ENCODE measurements at regions not wholly inside any gene's neighbourhood (a gene's known extent, or its start where the extent isn't known, plus 50 kb on each side); places are given as distances from the start of the nearest gene placed in this dataset.

GRCh38 chr20:7571521-7572055 is 368.7 kb downstream of the HAO1 start:
- DNase-seq (ENCODE audit: low read depth, low spot score), result no peak
- TF ChIP-seq TCF7L2 (IDR thresholded peaks at IDR 0.05; ENCODE audit: low read depth, low read length), result no peak
- no peak for TF ChIP-seq REST (IDR thresholded peaks at IDR 0.05; ENCODE audit: insufficient read depth in 1 of 2, low read depth in 2 of 2, low read length in 1 of 2)
- TF ChIP-seq SIN3A (IDR thresholded peaks at IDR 0.05; ENCODE audit: borderline replicate concordance, insufficient read depth, low read depth, low read length), result no peak
- TF ChIP-seq CTCF (IDR thresholded peaks at IDR 0.05), result no peak
- TF ChIP-seq POLR2AphosphoS5 (IDR thresholded peaks at IDR 0.05; ENCODE audit: low read depth, low read length), result no peak
- H3K9me3 ChIP-seq (ENCODE audit: control insufficient read depth, insufficient read depth, low read depth, low read length), result no peaks in the 10 kb centered on the region
- H3K36me3 ChIP-seq (ENCODE audit: control insufficient read depth, insufficient read depth, low read length), result no peaks in the 10 kb centered on the region
- in situ Hi-C loops (cut with HindIII; ENCODE audit: low pct_unique_long_range_greater_than_20kb, low sequenced_read_pairs) (no loop called here), intact Hi-C loops (cut with micrococcal nuclease; ENCODE audit: unreplicated experiment) (no loop called here)
- no peaks in the 10 kb centered on the region for H3K27me3 ChIP-seq (ENCODE audit: control insufficient read depth, insufficient read depth, low read length)
- H3K4me3 ChIP-seq (ENCODE audit: low read depth in 2 of 2, low read length in 2 of 2), result no peak overlapping the region
- ChIA-PET CTCF (no interaction called here), POLR2A (no interaction called here)
- ATAC-seq, result no peak
- no TSS peak for BruUV-seq (replicated peaks)
- H3K27ac ChIP-seq (ENCODE audit: low read length), result no peak overlapping the region
- no peaks in the 10 kb centered on the region for H3K4me1 ChIP-seq (ENCODE audit: control insufficient read depth, insufficient read depth, low read length)

GRCh38 chr20:7579888-7580287 is 360.4 kb downstream of the HAO1 start:
- ChIA-PET CTCF (no interaction called here), POLR2A (no interaction called here)
- no TSS peak for BruUV-seq (replicated peaks)
- Histone ChIP-seq H3K9me3 (ENCODE audit: control insufficient read depth, insufficient read depth, low read depth, low read length) (no peaks in the 10 kb centered on the region), H3K27ac (ENCODE audit: low read length) (no peak overlapping the region), H3K4me1 (ENCODE audit: control insufficient read depth, insufficient read depth, low read length) (no peaks in the 10 kb centered on the region), H3K27me3 (ENCODE audit: control insufficient read depth, insufficient read depth, low read length) (no peaks in the 10 kb centered on the region), H3K4me3 (ENCODE audit: low read depth in 2 of 2, low read length in 2 of 2) (no peak overlapping the region), H3K36me3 (ENCODE audit: control insufficient read depth, insufficient read depth, low read length) (no peaks in the 10 kb centered on the region)
- TF ChIP-seq TCF7L2 (IDR thresholded peaks at IDR 0.05; ENCODE audit: low read depth, low read length), result no peak
- no peak for TF ChIP-seq POLR2AphosphoS5 (IDR thresholded peaks at IDR 0.05; ENCODE audit: low read depth, low read length)
- TF ChIP-seq CTCF (IDR thresholded peaks at IDR 0.05), result no peak
- no peak for TF ChIP-seq SIN3A (IDR thresholded peaks at IDR 0.05; ENCODE audit: borderline replicate concordance, insufficient read depth, low read depth, low read length)
- TF ChIP-seq REST (IDR thresholded peaks at IDR 0.05; ENCODE audit: insufficient read depth in 1 of 2, low read depth in 2 of 2, low read length in 1 of 2), result no peak
- intact Hi-C loops (cut with micrococcal nuclease; ENCODE audit: unreplicated experiment) (no loop called here), in situ Hi-C loops (cut with HindIII; ENCODE audit: low pct_unique_long_range_greater_than_20kb, low sequenced_read_pairs) (no loop called here)
- no peak for ATAC-seq
- DNase-seq (ENCODE audit: low read depth, low spot score), result no peak

Measured in Panc1 (cell line).